Keratinocyte (primary cell): ENCODE measurements at regions not wholly inside any gene's neighbourhood (a gene's known extent, or its start where the extent isn't known, plus 50 kb on each side); places are given as distances from the start of the nearest gene placed in this dataset.

Experiments
- CTCF ChIP-seq, 3 experiments: IDR thresholded peaks in 1 of 3; conservative IDR thresholded peaks in 1 of 3; optimal IDR thresholded peaks in 1 of 3; 2 replicates in 2 of 3; 3 replicates in 1 of 3; pipeline versions ENCODE3 to v1.5.1; 2011; ENCODE audit warnings: low read length in 3 of 3, mild to moderate bottlenecking in 3 of 3, moderate library complexity in 2 of 3, control low read depth in 1 of 3, inconsistent platforms in 1 of 3; ENCODE audit not compliant: insufficient read depth in 2 of 3; ENCODE audit errors: extremely low read depth in 1 of 3
- EZH2 ChIP-seq: IDR thresholded peaks from one replicate; pipeline ENCODE4 v1.6.1; 2012; ENCODE audit warnings: inconsistent platforms, mild to moderate bottlenecking, low read length, moderate library complexity

DNA sequence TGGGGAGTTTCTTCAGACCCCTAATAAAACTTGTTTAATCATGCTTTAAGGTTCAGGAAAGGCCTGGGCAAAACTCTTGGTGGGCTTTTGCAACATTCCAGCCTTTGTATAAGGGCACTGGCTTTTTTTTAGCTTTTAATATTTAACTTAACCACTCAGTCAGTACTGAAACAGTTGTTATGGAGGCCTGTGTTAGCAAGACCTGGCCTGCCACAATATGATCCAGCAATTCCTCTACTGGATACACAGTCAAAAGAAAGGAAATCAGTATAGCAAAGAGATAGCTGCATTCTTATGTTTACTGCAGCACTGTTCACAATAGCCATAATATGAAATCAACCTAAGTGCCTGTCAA lies 75.1 kb upstream of the COG2 start:
- TF ChIP-seq CTCF (optimal IDR thresholded peaks at IDR 0.05 in 1 of 3, IDR thresholded peaks at IDR 0.05 in 1 of 3, conservative IDR thresholded peaks at IDR 0.05 in 1 of 3; ENCODE audit: extremely low read depth in 1 of 3, insufficient read depth in 2 of 3, low read length in 3 of 3) (no peak), EZH2 (no peak)
